HG03045 (cell line): ENCODE measurements at regions not wholly inside any gene's neighbourhood (a gene's known extent, or its start where the extent isn't known, plus 50 kb on each side); places are given as distances from the start of the nearest gene placed in this dataset.
"Not testable (repeated sequence)": the region's sequence is repeated elsewhere in the genome, so short reads cannot be mapped to it uniquely, and the experiment has no call there.

Experiments used
- ATAC-seq: cut with Tn5 transposase; IDR thresholded peaks from one replicate; pipeline ENCODE4 v1.9.1; 2021; ENCODE audit warnings: mild to moderate bottlenecking, moderate library complexity; ENCODE audit not compliant: unreplicated experiment

DNA sequence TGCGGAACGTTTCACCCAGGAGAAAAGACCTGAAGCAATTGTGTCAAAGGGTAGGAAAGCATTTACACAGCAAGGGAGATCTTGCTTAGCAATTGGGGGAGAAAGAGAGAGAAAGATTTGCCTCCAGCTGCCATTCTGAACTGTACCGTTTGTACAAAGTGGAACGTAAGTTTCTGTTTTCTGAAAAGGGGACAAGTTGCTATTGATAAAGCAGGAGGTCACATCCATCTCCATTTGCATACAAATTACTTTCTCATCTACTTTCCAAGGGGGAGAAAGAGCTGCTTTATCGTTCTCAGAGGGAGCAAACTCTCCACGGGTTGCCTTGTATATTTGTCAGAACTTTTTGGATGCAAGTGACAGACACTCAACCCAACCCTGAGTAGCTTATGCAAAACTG is 92.0 kb upstream of the CARD11 start:
- no peak for ATAC-seq

DNA sequence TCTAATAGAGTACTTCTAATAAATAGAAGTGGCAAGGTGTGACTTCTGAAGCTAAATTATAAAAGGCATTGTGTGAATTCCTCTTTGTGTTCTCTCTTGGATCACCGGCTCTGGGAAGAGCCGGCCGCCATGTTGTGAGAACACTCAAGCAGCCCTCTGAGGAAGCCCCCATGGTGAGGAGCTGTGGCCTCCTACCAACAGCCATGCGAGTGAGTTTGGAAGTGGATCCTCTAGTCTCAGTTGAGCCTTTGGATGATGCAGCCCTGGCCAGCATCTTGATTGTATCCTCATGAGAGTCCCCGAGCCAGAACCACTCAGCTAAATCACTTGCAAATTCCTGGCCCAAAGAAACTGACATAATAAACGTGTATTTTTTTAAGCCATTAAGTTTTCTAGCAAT is 94.5 kb upstream of the CARD11 start:
- no peak for ATAC-seq

DNA sequence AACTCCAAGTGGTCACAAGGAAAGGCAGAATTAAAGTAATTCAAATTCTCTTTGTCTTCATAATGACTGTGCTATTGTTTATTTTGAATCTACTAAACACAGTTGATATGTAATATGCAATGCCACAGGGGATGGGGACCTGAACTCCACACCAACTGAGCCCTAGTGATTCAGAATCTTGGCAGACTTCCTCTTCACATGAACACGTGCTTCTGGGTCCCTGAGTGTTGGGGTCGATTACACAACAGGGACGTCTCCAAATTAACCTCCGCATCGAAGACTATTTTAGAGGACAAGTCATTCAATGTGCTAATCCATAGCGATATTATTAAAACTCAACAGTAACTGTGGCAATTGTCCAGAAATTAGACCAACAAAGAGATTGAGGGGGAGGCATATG is 95.3 kb upstream of the CARD11 start:
- no peak for ATAC-seq

GRCh38 chr7:3140834-3141233 is 97.2 kb upstream of the CARD11 start:
- ATAC-seq: no peak

GRCh38 chr7:3141326-3141725 is 97.7 kb upstream of the CARD11 start:
- ATAC-seq: no peak

DNA sequence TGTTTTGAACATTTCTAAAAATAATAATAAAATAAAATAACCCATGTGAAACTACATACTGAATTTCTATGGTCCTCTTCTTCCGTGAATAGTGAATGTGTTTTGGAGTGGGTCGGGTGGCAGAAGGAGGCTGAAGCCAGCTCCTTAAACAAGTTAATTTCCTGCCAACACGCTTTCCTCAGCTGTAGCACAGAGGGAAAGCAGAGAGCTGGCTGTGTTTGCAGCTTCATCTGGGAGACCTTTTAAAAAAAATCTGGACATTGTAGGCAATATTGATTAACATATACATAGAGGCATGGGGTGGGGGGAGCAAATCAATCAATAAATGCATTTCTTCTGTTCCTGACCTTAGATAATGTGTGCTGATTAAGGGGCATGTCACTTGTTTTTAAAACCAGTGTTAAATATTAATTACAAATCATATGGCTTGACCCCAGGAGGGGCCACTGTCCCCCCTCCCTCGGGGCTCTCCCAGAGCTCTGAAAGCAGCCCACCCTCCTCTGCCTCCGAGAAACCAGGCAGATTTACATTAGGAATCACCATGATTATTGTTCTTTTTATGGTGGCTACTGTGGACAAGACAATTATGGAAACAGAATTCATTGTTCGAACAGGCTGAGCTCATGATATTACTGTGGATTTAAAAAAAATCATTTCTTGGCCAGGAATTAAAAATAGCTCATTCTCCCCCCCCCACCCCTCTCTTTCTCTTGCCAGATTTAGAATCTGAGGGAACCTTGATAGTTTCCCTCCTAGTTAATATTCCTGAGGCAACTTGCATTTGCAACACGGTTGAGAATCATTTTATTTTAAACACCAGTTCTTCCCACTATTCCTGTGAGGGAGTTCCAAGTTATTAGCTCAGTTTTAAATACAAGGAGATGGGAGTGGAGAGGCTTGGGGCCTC is 100.5 kb upstream of the CARD11 start:
- no peak for ATAC-seq

GRCh38 chr7:3144776-3145125 is 101.1 kb upstream of the CARD11 start:
- not testable (repeated sequence) for ATAC-seq

- ATAC-seq: no peak
Measured at GRCh38 chr7:3146571-3147226, 103.0 kb upstream of the CARD11 start.

GRCh38 chr7:3148471-3148870 is 104.8 kb upstream of the CARD11 start:
- not testable (repeated sequence) for ATAC-seq

DNA sequence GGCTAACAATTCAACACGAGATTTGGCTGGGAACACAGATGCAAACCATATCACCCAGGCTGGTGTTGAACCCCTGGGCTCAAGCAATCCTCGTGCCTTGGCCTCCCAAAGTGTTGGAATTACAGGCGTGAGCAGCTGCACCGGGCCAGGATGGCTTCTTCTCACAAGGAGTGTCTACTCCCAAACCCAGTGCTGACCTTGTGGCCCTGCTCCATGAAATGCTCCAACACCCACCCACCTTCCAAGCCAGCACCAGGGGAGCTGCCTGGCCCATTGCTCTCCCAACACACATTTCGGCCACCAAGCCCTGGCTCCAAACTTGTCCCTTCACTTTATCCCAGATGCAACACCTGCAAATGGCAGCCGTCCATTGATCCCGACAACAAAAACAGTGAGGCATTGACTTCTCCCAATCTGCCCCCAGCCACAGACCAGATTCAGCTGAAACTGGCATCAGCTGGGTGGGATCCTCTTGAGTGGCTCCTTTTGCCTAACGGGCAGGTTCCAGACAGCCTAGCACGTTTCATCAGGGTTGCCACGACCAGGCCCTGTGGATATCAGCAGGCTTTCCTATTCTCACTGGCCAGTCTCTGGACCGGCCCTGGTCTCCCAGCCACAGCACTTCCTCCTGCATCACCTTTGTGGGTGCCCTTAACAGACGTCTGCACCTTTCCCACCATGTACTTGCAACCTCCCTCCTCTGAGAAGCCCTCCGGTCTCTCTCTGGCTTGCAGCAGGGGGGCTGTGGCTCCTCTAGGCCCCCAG is 105.7 kb upstream of the CARD11 start:
- no peak for ATAC-seq

DNA sequence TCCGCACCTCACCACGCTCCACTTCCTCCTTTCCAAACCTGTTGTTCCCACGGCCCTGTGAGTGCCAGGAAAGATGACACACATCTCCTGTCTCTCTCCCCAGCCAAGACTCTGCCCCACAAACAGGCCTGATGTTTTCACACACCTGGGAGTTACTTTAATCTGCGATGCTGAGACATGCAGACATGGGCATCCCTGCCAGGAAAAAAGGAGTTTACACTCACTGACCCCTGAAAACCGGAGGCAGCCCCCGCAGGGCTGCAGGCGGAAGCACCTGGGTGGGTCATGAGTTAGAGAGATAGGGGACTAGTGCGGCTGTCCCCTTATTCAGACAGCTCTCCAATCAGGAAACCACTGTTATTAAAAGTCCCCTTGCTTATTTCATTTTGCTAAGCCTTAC is 106.4 kb upstream of the CARD11 start:
- ATAC-seq: no peak

- no peak for ATAC-seq
Measured at GRCh38 chr7:3151784-3152183, 108.1 kb upstream of the CARD11 start.

GRCh38 chr7:3152714-3153113 is 109.0 kb upstream of the CARD11 start:
- ATAC-seq: no peak

DNA sequence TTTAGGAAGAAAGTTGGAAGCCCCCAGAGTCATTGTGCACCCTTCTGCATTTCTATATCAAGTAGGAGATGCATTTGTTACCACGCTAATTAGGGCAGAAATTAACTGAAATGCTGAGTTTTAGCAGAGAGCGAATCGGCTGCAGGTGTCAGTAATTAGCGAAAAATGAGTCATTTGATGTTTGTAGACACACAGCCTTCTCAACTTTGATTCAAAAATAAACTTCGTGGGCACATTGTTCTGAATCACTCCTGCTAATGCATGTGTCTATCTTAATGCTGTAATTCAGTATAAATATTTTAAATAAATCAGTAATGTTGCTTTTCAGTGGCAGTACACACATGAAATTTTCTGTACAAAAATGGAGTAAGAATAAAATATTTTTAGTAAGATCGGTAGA is 109.5 kb upstream of the CARD11 start:
- no peak for ATAC-seq

- ATAC-seq: no peak
Measured at GRCh38 chr7:3154317-3154716, 110.7 kb upstream of the CARD11 start.

DNA sequence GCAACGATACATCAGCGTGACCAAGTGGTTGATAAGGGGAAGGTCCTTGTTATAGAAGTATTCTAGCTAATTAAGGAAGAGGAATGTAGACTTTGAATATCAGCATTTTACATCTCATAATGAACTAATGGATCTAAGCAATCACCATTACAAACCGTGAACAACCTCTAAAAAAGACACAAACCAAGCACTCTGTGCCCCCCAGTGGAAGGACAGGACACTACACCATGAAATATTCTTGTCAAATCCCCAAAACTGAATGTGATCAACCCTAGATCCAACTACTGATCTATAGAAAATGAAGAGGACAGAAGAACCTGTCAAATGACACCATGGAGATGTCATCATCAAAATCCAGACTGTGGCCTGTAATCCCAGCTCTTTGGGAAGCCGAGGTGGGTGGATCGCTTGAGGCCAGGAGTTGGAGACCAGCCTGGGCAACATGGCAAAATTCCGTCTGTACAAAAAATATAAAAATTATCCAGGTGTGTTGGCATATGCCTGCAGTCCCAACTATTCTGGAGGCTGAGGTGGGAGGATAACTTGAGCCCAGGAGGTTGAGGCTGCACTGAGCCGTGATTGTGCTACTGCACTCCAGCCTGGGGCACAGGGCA is 111.3 kb upstream of the CARD11 start:
- no peak for ATAC-seq

DNA sequence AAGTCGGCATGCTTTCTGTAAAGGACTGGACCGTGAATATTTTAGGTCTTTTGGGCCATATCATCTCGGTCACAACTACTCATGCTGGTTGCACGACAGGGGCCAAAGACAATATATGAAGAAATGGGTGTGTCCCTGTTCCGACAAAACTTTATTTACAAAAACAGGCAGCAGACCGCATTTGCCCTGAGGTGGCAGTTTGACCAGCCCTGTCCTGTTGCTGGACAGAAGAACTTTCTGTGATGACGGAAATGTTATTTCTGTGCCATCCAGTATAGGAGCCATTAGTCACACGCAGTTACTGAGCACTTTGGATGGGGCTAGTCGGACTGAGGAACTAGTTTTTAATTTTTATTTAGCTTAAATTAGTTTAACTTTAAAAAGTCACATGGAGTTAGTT is 112.8 kb upstream of the CARD11 start:
- ATAC-seq: no peak

DNA sequence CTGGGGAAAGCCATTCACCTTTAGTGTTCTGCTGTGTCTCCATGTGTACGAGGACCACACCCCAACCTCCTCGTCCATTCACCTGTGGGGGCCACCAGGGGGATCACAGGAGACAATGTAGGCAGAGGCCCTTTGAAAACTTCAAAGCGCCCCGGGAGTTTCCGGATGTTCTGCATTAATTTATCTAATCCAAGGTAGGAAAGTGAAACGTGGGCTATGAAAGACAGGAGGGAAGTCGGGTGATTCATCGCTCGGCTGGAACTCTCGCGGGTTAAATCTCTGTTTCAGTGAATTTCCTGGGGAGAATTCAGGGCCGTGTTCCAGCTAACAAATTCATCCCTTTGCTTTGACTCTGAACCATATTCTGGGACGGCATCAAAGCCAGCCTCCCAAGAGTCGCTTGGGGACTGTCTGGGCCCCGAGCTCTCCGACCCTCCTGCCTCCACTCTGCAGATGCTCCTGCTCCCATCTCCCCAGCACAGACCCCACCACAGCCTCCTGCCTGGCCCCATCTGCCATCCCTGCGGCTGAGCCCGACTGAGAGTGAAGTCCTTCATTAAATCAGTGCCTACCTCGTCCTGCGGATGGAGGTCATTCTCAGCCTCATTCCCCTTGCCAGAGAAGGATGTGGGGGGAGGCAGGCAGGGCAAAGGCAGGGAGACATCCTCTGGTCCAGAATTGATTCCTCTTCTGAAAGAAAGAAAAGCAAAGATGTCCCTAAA is 114.1 kb upstream of the CARD11 start:
- no peak for ATAC-seq

- no peak for ATAC-seq
Measured at GRCh38 chr7:3158341-3158760, 114.7 kb upstream of the CARD11 start.

- no peak for ATAC-seq
Measured at GRCh38 chr7:3159039-3159438, 115.4 kb upstream of the CARD11 start.

GRCh38 chr7:3159445-3159844 is 115.8 kb upstream of the CARD11 start:
- ATAC-seq: no peak
